Pancreas (tissue), 10 donors: ENCODE measurements at regions not wholly inside any gene's neighbourhood (a gene's known extent, or its start where the extent isn't known, plus 50 kb on each side); places are given as distances from the start of the nearest gene placed in this dataset.

Experiments used
- ATAC-seq, 4 donors: fragments of 200-7000 bp; cut with Tn5 transposase; one replicate each; pipeline versions ENCODE4 v1.8.0 to v1.9.1; 2020; ENCODE audit warnings: mild to moderate bottlenecking in 4 of 4, moderate library complexity in 4 of 4
- DNase-seq, 6 donors: peaks; one replicate each; pipeline ENCODE4 v3.0.0-alpha.2; 2020
- FAIRE-seq: peaks from 2 replicates; lab custom pipeline; 2012; peaks lifted over from hg19 to GRCh38; lab: Jason Lieb, UNC
- H3K27ac ChIP-seq, 4 donors: fragments of 200-600 bp; sonication (generic); 1 replicate in 3 of 4; 2 replicates in 1 of 4; pipeline versions ENCODE4 v1.5.0 to v1.8.0; 2020
- H3K27me3 ChIP-seq, 4 donors: fragments of 200-600 bp; one replicate each; pipeline ENCODE4 v1.8.0; 2021
- H3K36me3 ChIP-seq, 3 donors: fragments of 200-600 bp; sonication (generic) in 1 of 3; one replicate each; pipeline versions ENCODE4 v1.5.0 to v1.8.0; 2020 to 2021
- H3K4me1 ChIP-seq, 3 donors: fragments of 200-600 bp; one replicate each; pipeline ENCODE4 v1.8.0; 2021
- H3K4me3 ChIP-seq, 4 donors: fragments of 200-600 bp; sonication (generic) in 2 of 4; one replicate each; pipeline versions ENCODE4 v1.5.0 to v1.8.0; 2020 to 2021
- H3K9me3 ChIP-seq, 4 donors: fragments of 200-600 bp; one replicate each; pipeline ENCODE4 v1.8.0; 2021
- CTCF ChIP-seq, 4 donors: fragments of 200-600 bp; sonication (generic) in 3 of 4; IDR thresholded peaks; one replicate each; pipeline versions ENCODE4 v1.5.0 to v1.8.0; 2021; ENCODE audit warnings: antibody characterized with exemption in 4 of 4
- WGBS, 2 donors: extraction: QIAGEN DNeasy Blood & Tissue Kit; methylation state at CpG; one replicate each; pipeline ENCODE4 v1.1.7; 2013; 5-methylcytosine and 5-hydroxymethylcytosine counted together
- intact Hi-C, 3 donors: fragments of 100-400 bp; cut with DNase I; formaldehyde crosslinking; loops; one replicate each; pipeline versions ENCODE4 v1.11.1 to v1.14.2; 2022
- donor health status: healthy with polysubstance abuse.
- donor health status: DM: no; HTN: no; CAD: no; lungs with moderate emphysema.
- donor health status: DM: no; HTN: no; CAD: no.
- donor health status: control.
- donor health status: control.
- donor health status: Bipolar disorder and iron deficiency.
- donor health status: DM: yes; HTN: yes; CAD: no.
- donor health status: DM: no; HTN: no; CAD: no.
- donor health status: DM: no; HTN: no; CAD: no.
- donor health status: DM: yes; HTN: yes; CAD: no.

- Histone ChIP-seq H3K4me1 (peaks cover 0 to 28% (median 4%) of the 10 kb centered on the region in 3 donors), H3K27ac (no peak overlapping the region), H3K4me3 (no peak overlapping the region), H3K9me3 (no peaks in the 10 kb centered on the region), H3K36me3 (no peaks in the 10 kb centered on the region), H3K27me3 (no peaks in the 10 kb centered on the region)
- intact Hi-C loops: loop anchor here in 2 of 3 donors (10.0 kb wide), 1 partner anchor 116 kb away; no protein-coding TSS in a partner anchor
- 65 to 79% methylated on average over 4 of the region's 4 CpGs for WGBS, 2 donors
- no peak for FAIRE-seq
- no peak for TF ChIP-seq CTCF (IDR thresholded peaks at IDR 0.05)
- no peak for ATAC-seq
- no peak for DNase-seq
These were observed 100.4 kb downstream of the OGFRL1 start for GRCh38 chr6:71388856-71389527.

- ATAC-seq (no peak), FAIRE-seq (no peak), DNase-seq (no peak)
- intact Hi-C loops: loop anchor here in 1 of 3 donors (10.0 kb wide), 1 partner anchor 94 kb away; no protein-coding TSS in a partner anchor
- Histone ChIP-seq H3K36me3 (no peaks in the 10 kb centered on the region), H3K4me1 (peaks cover 0 to 23% (median 4%) of the 10 kb centered on the region in 3 donors), H3K9me3 (no peaks in the 10 kb centered on the region), H3K27ac (no peak overlapping the region), H3K27me3 (no peaks in the 10 kb centered on the region), H3K4me3 (no peak overlapping the region)
- WGBS, 2 donors: 86 to 90% methylated on average over 1 of the region's 1 CpG
- no peak for TF ChIP-seq CTCF (IDR thresholded peaks at IDR 0.05)
These were observed 102.5 kb downstream of the OGFRL1 start for GRCh38 chr6:71391126-71391525.

GRCh38 chr6:71392276-71392675 lies 103.7 kb downstream of the OGFRL1 start:
- H3K27ac ChIP-seq: no peak overlapping the region
- ATAC-seq: no peak
- no peak for FAIRE-seq

GRCh38 chr6:71393471-71393870 lies 104.9 kb downstream of the OGFRL1 start:
- H3K4me1 ChIP-seq: peaks cover 0 to 17% (median 11%) of the 10 kb centered on the region in 3 donors
- no peak for FAIRE-seq
- peak in 3 of 4 donors; percentile 21 to 52 (median 35) for ATAC-seq

More at GRCh38 chr6:71392276-71392675, 103.7 kb downstream of the OGFRL1 start:
- peaks cover 0 to 23% (median 9%) of the 10 kb centered on the region in 3 donors for H3K4me1 ChIP-seq
- no peak overlapping the region for H3K4me3 ChIP-seq
- no peak for TF ChIP-seq CTCF (IDR thresholded peaks at IDR 0.05)
- no peaks in the 10 kb centered on the region for H3K27me3 ChIP-seq
- DNase-seq: no peak
- intact Hi-C loops: loop anchor here in 1 of 3 donors (10.0 kb wide), 1 partner anchor 93 kb away; no protein-coding TSS in a partner anchor
- no peaks in the 10 kb centered on the region for H3K9me3 ChIP-seq
- 80 to 83% methylated on average over 1 of the region's 1 CpG for WGBS, 2 donors
- H3K36me3 ChIP-seq: no peaks in the 10 kb centered on the region

More at GRCh38 chr6:71393471-71393870, 104.9 kb downstream of the OGFRL1 start:
- 43 to 46% methylated on average over 1 of the region's 1 CpG for WGBS, 2 donors
- no peak overlapping the region for H3K4me3 ChIP-seq
- no peak for TF ChIP-seq CTCF (IDR thresholded peaks at IDR 0.05)
- H3K36me3 ChIP-seq: no peaks in the 10 kb centered on the region
- DNase-seq: no peak
- no peaks in the 10 kb centered on the region for H3K9me3 ChIP-seq
- intact Hi-C loops: loop anchor here in 1 of 3 donors (10.0 kb wide), 1 partner anchor 91 kb away; no protein-coding TSS in a partner anchor
- H3K27me3 ChIP-seq: no peaks in the 10 kb centered on the region
- peak overlapping the region in 2 of 4 donors; percentile 21 to 26 for H3K27ac ChIP-seq
